ENCODE measurements at regions not wholly inside any gene's neighbourhood (a gene's known extent, or its start where the extent isn't known, plus 50 kb on each side); places are given as distances from the start of the nearest gene placed in this dataset.

DNA sequence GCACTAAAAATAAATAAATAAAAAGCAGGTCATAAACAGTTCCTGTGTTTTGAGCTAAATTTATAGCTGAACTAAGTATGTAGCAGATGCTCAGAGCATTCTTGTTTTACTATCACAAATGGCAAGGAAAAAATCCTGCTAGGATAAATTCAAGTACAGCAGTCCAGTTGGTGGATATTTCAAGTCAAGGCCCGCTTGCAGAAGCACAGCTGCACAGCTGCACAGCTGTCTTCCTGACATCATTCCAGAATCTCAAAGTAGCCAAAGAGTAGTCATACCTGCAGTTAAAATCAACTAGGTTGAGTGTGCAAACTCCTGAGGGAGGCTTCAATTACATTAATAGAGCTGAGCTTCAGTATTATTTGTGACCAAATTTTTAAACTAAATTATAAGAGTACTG lies 297.7 kb upstream of the MANEA start:
- no peak for TF ChIP-seq MEF2B (IDR thresholded peaks at IDR 0.05; ENCODE audit: partially characterized antibody, poor library complexity, severe bottlenecking)
- TF ChIP-seq, protein P1, sequence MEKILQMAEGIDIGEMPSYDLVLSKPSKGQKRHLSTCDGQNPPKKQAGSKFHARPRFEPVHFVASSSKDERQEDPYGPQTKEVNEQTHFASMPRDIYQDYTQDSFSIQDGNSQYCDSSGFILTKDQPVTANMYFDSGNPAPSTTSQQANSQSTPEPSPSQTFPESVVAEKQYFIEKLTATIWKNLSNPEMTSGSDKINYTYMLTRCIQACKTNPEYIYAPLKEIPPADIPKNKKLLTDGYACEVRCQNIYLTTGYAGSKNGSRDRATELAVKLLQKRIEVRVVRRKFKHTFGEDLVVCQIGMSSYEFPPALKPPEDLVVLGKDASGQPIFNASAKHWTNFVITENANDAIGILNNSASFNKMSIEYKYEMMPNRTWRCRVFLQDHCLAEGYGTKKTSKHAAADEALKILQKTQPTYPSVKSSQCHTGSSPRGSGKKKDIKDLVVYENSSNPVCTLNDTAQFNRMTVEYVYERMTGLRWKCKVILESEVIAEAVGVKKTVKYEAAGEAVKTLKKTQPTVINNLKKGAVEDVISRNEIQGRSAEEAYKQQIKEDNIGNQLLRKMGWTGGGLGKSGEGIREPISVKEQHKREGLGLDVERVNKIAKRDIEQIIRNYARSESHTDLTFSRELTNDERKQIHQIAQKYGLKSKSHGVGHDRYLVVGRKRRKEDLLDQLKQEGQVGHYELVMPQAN (conservative IDR thresholded peaks at IDR 0.05), result no peak
- no peak for TF ChIP-seq ZNF622 (IDR thresholded peaks at IDR 0.05)
- no peak for TF ChIP-seq SMAD1 (IDR thresholded peaks at IDR 0.05; ENCODE audit: low read depth, partially characterized antibody)
- TF ChIP-seq CUX1 (IDR thresholded peaks at IDR 0.05; ENCODE audit: insufficient replicate concordance, low read depth, low read length), result no peak
- TF ChIP-seq, protein P2, sequence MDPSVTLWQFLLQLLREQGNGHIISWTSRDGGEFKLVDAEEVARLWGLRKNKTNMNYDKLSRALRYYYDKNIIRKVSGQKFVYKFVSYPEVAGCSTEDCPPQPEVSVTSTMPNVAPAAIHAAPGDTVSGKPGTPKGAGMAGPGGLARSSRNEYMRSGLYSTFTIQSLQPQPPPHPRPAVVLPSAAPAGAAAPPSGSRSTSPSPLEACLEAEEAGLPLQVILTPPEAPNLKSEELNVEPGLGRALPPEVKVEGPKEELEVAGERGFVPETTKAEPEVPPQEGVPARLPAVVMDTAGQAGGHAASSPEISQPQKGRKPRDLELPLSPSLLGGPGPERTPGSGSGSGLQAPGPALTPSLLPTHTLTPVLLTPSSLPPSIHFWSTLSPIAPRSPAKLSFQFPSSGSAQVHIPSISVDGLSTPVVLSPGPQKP (IDR thresholded peaks at IDR 0.05; ENCODE audit: low read depth, low read length), result no peak
- TF ChIP-seq POLR2AphosphoS5 (IDR thresholded peaks at IDR 0.05; ENCODE audit: low read length), result no peak
- TF ChIP-seq NFYB (IDR thresholded peaks at IDR 0.05; ENCODE audit: insufficient read depth, low read depth, low read length), result no peak
- no peak for TF ChIP-seq HSF1 (IDR thresholded peaks at IDR 0.05; ENCODE audit: low read depth, low read length)
- no peak for TF ChIP-seq NBN (IDR thresholded peaks at IDR 0.05)
- no peak for TF ChIP-seq RAD51 (IDR thresholded peaks at IDR 0.05)
- TF ChIP-seq RELA (IDR thresholded peaks at IDR 0.05; ENCODE audit: borderline replicate concordance, partially characterized antibody), result no peak
- intact Hi-C loops (cut with micrococcal nuclease; ENCODE audit: unreplicated experiment), result no loop called here
- Histone ChIP-seq H3K27ac (ENCODE audit: control insufficient read depth, insufficient read depth) (no peak overlapping the region), H3K79me2 (ENCODE audit: control insufficient read depth, insufficient read depth, low read length) (no peaks in the 10 kb centered on the region), H3K36me3 (ENCODE audit: control insufficient read depth in 2 of 2, insufficient read depth in 2 of 2, low read length in 1 of 2) (no peaks in the 10 kb centered on the region), H4K20me1 (ENCODE audit: control insufficient read depth, insufficient read depth) (no peaks in the 10 kb centered on the region), H3K9ac (ENCODE audit: control insufficient read depth, insufficient read depth, low read length) (no peak overlapping the region), H3K9me3 (replicated peaks; ENCODE audit: control insufficient read depth, insufficient read depth, low read length) (no peaks in the 10 kb centered on the region), H3K4me3 (no peak overlapping the region), H3K4me2 (ENCODE audit: control insufficient read depth, insufficient read depth) (no peak overlapping the region), H3K4me1 (ENCODE audit: control insufficient read depth, insufficient read depth, low read length) (no peaks in the 10 kb centered on the region), H2AFZ (ENCODE audit: control insufficient read depth, low read depth, low read length) (no peak overlapping the region), H3K27me3 (replicated peaks in 1 of 2; ENCODE audit: control insufficient read depth in 2 of 2, insufficient read depth in 2 of 2, low read length in 1 of 2) (no peaks in the 10 kb centered on the region)
- ATAC-seq (no peak), FAIRE-seq (no peak), DNase-seq (ENCODE audit: low read depth, low spot score) (no peak)
- 0% methylated on average over 1 of the region's 1 CpG for WGBS (ENCODE audit: insufficient coverage, insufficient replicate concordance, low lambda C conversion rate, missing lambda C conversion rate)
- BruUV-seq (replicated peaks), result no TSS peak
- ChIA-PET CTCF (interaction anchor here (1.2 to 1.3 kb wide), 2 partner anchors 9 to 83 kb away, joined by 4 read pairs; no protein-coding TSS in a partner anchor), RAD21 (ENCODE audit: unreplicated experiment) (no interaction called here), POLR2A (no interaction called here), SMC1A (ENCODE audit: uncharacterized antibody, unreplicated experiment) (no interaction called here)
- in situ Hi-C loops (cut with MboI), result no loop called here

All from GM12878 (cell line).